Activated effector memory CD4-positive, alpha-beta T cell treated with Interleukin-2 at 50 U/mL for 16 hours (primary cell): ENCODE measurements at regions not wholly inside any gene's neighbourhood (a gene's known extent, or its start where the extent isn't known, plus 50 kb on each side); places are given as distances from the start of the nearest gene placed in this dataset.

Source experiments
- DNase-seq: peaks from one replicate; pipeline ENCODE4 v3.0.0-alpha.2; 2020

- DNase-seq, result no peak
Observed at GRCh38 chr20:60815656-60816055, 436.4 kb upstream of the CDH4 start.

- no peak for DNase-seq
Observed at GRCh38 chr20:60816901-60817300, 435.2 kb upstream of the CDH4 start.

GRCh38 chr20:60817891-60818290 is 434.2 kb upstream of the CDH4 start:
- DNase-seq, result no peak

GRCh38 chr20:60819511-60819910 is 432.6 kb upstream of the CDH4 start:
- DNase-seq, result no peak

- DNase-seq, result no peak
Observed at GRCh38 chr20:60820149-60820548, 431.9 kb upstream of the CDH4 start.

- no peak for DNase-seq
Observed at GRCh38 chr20:60820918-60821317, 431.1 kb upstream of the CDH4 start.

- no peak for DNase-seq
Observed at GRCh38 chr20:60822699-60823607, 429.1 kb upstream of the CDH4 start.

GRCh38 chr20:60835876-60836275 is 416.2 kb upstream of the CDH4 start:
- DNase-seq, result no peak

- no peak for DNase-seq
Observed at GRCh38 chr20:60837173-60837770, 414.8 kb upstream of the CDH4 start.

GRCh38 chr20:60838297-60838696 is 413.8 kb upstream of the CDH4 start:
- no peak for DNase-seq

GRCh38 chr20:60840971-60841370 is 411.1 kb upstream of the CDH4 start:
- no peak for DNase-seq

GRCh38 chr20:60845146-60845545 is 406.9 kb upstream of the CDH4 start:
- DNase-seq, result no peak

GRCh38 chr20:60851826-60852704 is 400.0 kb upstream of the CDH4 start:
- no peak for DNase-seq

GRCh38 chr20:60857708-60858107 is 394.4 kb upstream of the CDH4 start:
- DNase-seq, result no peak

GRCh38 chr20:60862601-60863000 is 389.5 kb upstream of the CDH4 start:
- no peak for DNase-seq

- no peak for DNase-seq
Observed at GRCh38 chr20:60863548-60863947, 388.5 kb upstream of the CDH4 start.

GRCh38 chr20:60867589-60867988 is 384.5 kb upstream of the CDH4 start:
- no peak for DNase-seq

- no peak for DNase-seq
Observed at GRCh38 chr20:60868316-60868891, 383.7 kb upstream of the CDH4 start.

GRCh38 chr20:60869087-60869486 is 383.0 kb upstream of the CDH4 start:
- DNase-seq, result no peak

- DNase-seq, result no peak
Observed at GRCh38 chr20:60869625-60870024, 382.4 kb upstream of the CDH4 start.

- DNase-seq, result no peak
Observed at GRCh38 chr20:60870040-60870439, 382.0 kb upstream of the CDH4 start.

GRCh38 chr20:60872224-60872623 is 379.8 kb upstream of the CDH4 start:
- DNase-seq, result no peak
